ENCODE measurements at regions not wholly inside any gene's neighbourhood (a gene's known extent, or its start where the extent isn't known, plus 50 kb on each side); places are given as distances from the start of the nearest gene placed in this dataset.

DNA sequence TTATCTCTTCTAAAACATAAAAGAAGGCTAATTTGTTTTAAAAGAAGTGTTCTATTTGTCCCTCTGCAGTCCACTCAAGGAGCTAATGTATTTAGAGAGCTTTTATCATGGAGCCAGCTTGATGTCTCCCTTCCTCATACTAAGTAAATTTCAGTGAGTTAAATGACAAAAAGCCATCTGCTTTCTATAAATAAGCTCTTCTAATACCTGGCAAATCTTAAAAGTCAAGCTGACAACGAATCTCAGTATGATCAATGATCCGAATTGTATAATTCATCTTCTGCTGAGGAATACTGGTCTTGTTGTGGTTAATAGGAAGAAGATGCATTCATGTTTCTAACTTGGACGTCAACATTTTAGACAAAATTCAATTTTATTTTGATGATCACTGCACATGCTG, 1390.7 kb downstream of the CDH8 start:
- TF ChIP-seq POLR2AphosphoS5 (IDR thresholded peaks at IDR 0.05; ENCODE audit: low read depth, low read length) (no peak), FOXP2 (optimal IDR thresholded peaks at IDR 0.05; ENCODE audit: borderline replicate concordance, extremely low read depth, extremely low read length, insufficient read depth) (no peak), TAF1 (IDR thresholded peaks at IDR 0.05; ENCODE audit: borderline replicate concordance, insufficient read depth, low read length) (no peak), SIN3A (IDR thresholded peaks at IDR 0.05; ENCODE audit: borderline replicate concordance, insufficient read depth, low read length) (no peak)
- TF ChIP-seq, protein P1, sequence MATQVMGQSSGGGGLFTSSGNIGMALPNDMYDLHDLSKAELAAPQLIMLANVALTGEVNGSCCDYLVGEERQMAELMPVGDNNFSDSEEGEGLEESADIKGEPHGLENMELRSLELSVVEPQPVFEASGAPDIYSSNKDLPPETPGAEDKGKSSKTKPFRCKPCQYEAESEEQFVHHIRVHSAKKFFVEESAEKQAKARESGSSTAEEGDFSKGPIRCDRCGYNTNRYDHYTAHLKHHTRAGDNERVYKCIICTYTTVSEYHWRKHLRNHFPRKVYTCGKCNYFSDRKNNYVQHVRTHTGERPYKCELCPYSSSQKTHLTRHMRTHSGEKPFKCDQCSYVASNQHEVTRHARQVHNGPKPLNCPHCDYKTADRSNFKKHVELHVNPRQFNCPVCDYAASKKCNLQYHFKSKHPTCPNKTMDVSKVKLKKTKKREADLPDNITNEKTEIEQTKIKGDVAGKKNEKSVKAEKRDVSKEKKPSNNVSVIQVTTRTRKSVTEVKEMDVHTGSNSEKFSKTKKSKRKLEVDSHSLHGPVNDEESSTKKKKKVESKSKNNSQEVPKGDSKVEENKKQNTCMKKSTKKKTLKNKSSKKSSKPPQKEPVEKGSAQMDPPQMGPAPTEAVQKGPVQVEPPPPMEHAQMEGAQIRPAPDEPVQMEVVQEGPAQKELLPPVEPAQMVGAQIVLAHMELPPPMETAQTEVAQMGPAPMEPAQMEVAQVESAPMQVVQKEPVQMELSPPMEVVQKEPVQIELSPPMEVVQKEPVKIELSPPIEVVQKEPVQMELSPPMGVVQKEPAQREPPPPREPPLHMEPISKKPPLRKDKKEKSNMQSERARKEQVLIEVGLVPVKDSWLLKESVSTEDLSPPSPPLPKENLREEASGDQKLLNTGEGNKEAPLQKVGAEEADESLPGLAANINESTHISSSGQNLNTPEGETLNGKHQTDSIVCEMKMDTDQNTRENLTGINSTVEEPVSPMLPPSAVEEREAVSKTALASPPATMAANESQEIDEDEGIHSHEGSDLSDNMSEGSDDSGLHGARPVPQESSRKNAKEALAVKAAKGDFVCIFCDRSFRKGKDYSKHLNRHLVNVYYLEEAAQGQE (IDR thresholded peaks at IDR 0.05; ENCODE audit: insufficient read depth in 1 of 2, low read depth in 2 of 2, low read length in 2 of 2): no peak

DNA sequence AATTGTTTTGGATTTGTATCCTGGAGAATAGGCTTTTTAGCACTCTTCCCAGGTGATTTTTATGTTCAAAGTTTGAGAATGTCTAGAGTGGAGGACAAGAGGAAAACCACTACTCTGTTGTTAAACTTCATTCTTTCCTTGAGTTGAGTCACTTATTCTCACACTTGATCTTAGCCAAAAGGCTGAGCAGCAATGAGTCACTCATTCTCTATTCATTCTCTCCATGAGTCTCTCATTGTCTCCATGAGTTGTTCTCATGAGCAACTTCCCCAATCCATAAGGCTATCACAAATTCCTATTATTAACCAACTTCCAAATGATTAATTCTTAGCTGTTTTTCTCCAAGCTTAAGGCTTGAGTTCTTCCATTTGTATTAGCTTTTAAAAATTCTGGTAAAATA, 1393.3 kb downstream of the CDH8 start:
- no peak for TF ChIP-seq POLR2AphosphoS5 (IDR thresholded peaks at IDR 0.05; ENCODE audit: low read depth, low read length)
- TF ChIP-seq SIN3A (IDR thresholded peaks at IDR 0.05; ENCODE audit: borderline replicate concordance, insufficient read depth, low read length): no peak
- TF ChIP-seq, protein P1 (IDR thresholded peaks at IDR 0.05; ENCODE audit: insufficient read depth in 1 of 2, low read depth in 2 of 2, low read length in 2 of 2): no peak
- TF ChIP-seq FOXP2 (optimal IDR thresholded peaks at IDR 0.05; ENCODE audit: borderline replicate concordance, extremely low read depth, extremely low read length, insufficient read depth): no peak
- no peak for TF ChIP-seq TAF1 (IDR thresholded peaks at IDR 0.05; ENCODE audit: borderline replicate concordance, insufficient read depth, low read length)

DNA sequence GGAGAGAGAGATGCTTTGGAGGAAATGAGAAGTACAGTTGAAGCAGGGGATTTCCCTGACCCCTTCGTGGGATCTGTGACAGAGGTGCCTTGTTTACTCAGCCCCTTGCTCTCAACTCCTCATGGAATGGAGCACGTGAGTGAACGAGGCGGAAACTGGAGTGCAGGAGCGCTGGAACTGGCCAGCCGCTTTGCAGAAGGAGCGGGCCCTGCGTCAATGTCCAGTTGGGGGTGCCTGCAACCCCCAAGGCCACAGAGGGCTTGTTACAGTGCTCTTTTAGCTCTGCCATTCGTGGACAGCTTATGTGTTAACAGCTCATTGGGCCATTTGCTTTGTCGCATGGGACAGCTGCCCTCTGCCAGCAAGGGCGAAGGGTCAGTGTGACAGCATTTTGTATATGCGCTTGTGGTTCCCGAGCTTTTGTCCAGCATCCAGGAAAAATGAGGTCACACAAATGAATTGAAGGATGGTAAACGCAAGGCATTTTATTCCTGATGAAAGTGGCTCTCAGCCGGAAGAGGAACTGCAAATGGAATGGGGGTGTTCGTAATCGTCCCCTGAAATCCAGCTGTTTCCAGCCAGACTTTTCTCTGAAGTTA, 1395.1 kb downstream of the CDH8 start:
- TF ChIP-seq SIN3A (IDR thresholded peaks at IDR 0.05; ENCODE audit: borderline replicate concordance, insufficient read depth, low read length) (no peak), FOXP2 (optimal IDR thresholded peaks at IDR 0.05; ENCODE audit: borderline replicate concordance, extremely low read depth, extremely low read length, insufficient read depth) (no peak), POLR2AphosphoS5 (IDR thresholded peaks at IDR 0.05; ENCODE audit: low read depth, low read length) (no peak), TAF1 (IDR thresholded peaks at IDR 0.05; ENCODE audit: borderline replicate concordance, insufficient read depth, low read length) (no peak)
- TF ChIP-seq, protein P1 (IDR thresholded peaks at IDR 0.05; ENCODE audit: insufficient read depth in 1 of 2, low read depth in 2 of 2, low read length in 2 of 2): no peak

DNA sequence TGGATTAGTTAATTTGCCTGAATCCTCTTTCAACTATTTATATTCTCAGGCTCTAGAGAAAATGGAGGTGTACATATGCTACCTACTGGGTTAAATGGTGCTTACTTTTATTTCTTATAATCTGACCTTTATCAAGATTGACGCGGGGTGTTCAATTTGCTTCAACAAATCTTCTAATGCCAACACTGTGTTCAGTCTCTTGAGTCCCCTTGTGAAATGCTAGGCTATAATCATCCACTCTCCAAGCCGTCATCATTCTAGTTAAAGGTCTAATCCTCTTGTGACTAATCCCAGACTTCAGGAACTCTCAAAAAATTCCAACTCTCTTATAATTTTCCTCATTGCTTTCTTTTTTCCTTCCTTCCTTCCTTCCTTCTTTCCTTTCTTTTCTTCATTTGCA, 1396.2 kb downstream of the CDH8 start:
- TF ChIP-seq TAF1 (IDR thresholded peaks at IDR 0.05; ENCODE audit: borderline replicate concordance, insufficient read depth, low read length) (no peak), POLR2AphosphoS5 (IDR thresholded peaks at IDR 0.05; ENCODE audit: low read depth, low read length) (no peak), FOXP2 (optimal IDR thresholded peaks at IDR 0.05; ENCODE audit: borderline replicate concordance, extremely low read depth, extremely low read length, insufficient read depth) (no peak), SIN3A (IDR thresholded peaks at IDR 0.05; ENCODE audit: borderline replicate concordance, insufficient read depth, low read length) (no peak)
- TF ChIP-seq, protein P1 (IDR thresholded peaks at IDR 0.05; ENCODE audit: insufficient read depth in 1 of 2, low read depth in 2 of 2, low read length in 2 of 2): no peak

Measured in PFSK-1 (cell line).